K562 (cell line): ENCODE measurements at regions not wholly inside any gene's neighbourhood (a gene's known extent, or its start where the extent isn't known, plus 50 kb on each side); places are given as distances from the start of the nearest gene placed in this dataset.

Experiments
- CREB1 ChIP-seq, 2 experiments: sonication (generic) in 1 of 2; formaldehyde crosslinking in 1 of 2; IDR thresholded peaks; 2 replicates each; pipeline versions ENCODE4 v1.6.1 to v1.8.0; 2012 to 2022; ENCODE audit warnings: inconsistent platforms in 1 of 2, mild to moderate bottlenecking in 1 of 2, missing genetic modification reagents in 1 of 2, moderate library complexity in 1 of 2
- CREM ChIP-seq: IDR thresholded peaks from 2 replicates; pipeline ENCODE4 v1.6.1; 2014; ENCODE audit warnings: antibody characterized with exemption, low read depth
- DACH1 ChIP-seq: fragments of 450-650 bp; IDR thresholded peaks from 2 replicates; pipeline ENCODE4 v1.6.1; 2018; ENCODE audit not compliant: partially characterized antibody
- DNMT1 ChIP-seq: fragments of 450-650 bp; IDR thresholded peaks from 2 replicates; pipeline ENCODE4 v1.6.1; 2016; ENCODE audit warnings: antibody characterized with exemption, mild to moderate bottlenecking
- DPF2 ChIP-seq: fragments of 450-650 bp; IDR thresholded peaks from 2 replicates; pipeline ENCODE4 v1.6.1; 2016
- EP400 ChIP-seq: fragments of 450-650 bp; IDR thresholded peaks from 2 replicates; pipeline ENCODE4 v1.6.1; 2017; ENCODE audit warnings: antibody characterized with exemption, mild to moderate bottlenecking, moderate library complexity
- HDAC3 ChIP-seq: fragments of 450-650 bp; IDR thresholded peaks from 2 replicates; pipeline ENCODE4 v1.6.1; 2018; ENCODE audit warnings: borderline replicate concordance, mild to moderate bottlenecking, moderate library complexity; ENCODE audit not compliant: partially characterized antibody
- HDAC6 ChIP-seq: IDR thresholded peaks from 2 replicates; pipeline ENCODE4 v1.6.1; 2012; ENCODE audit warnings: low read depth, mild to moderate bottlenecking, control low read depth, inconsistent platforms, low read length, moderate library complexity
- HDGF ChIP-seq: fragments of 450-650 bp; IDR thresholded peaks from 2 replicates; pipeline ENCODE4 v1.6.1; 2016
- HMG20A ChIP-seq: fragments of 450-650 bp; formaldehyde crosslinking; conservative IDR thresholded peaks from 2 replicates; pipeline ENCODE4 v1.4.0; 2020; ENCODE audit warnings: mild to moderate bottlenecking, mixed read lengths
- LCOR ChIP-seq: sonication (generic); formaldehyde crosslinking; IDR thresholded peaks from 2 replicates; pipeline ENCODE4 v1.8.0; 2022; ENCODE audit warnings: mild to moderate bottlenecking, missing genetic modification reagents
- MTA1 ChIP-seq: fragments of 450-650 bp; IDR thresholded peaks from 2 replicates; pipeline ENCODE4 v1.6.1; 2017; ENCODE audit warnings: borderline replicate concordance
- NFE2 ChIP-seq: IDR thresholded peaks from 2 replicates; pipeline ENCODE4 v1.6.1; 2014; ENCODE audit warnings: antibody characterized with exemption, low read depth
- NFYB ChIP-seq: IDR thresholded peaks from 2 replicates; pipeline ENCODE4 v1.6.1; 2011; ENCODE audit warnings: mild to moderate bottlenecking, moderate library complexity; ENCODE audit not compliant: insufficient read length; ENCODE audit errors: extremely low read depth
- NR1H2 ChIP-seq: sonication (generic); formaldehyde crosslinking; IDR thresholded peaks from 2 replicates; pipeline ENCODE4 v1.4.0; 2020; ENCODE audit warnings: mild to moderate bottlenecking, missing genetic modification reagents
- RBM39 ChIP-seq: fragments of 200-400 bp; formaldehyde crosslinking; optimal IDR thresholded peaks from 2 replicates; pipeline ENCODE3; 2018; ENCODE audit warnings: low read depth, low read length
- RFX1 ChIP-seq: fragments of 450-650 bp; IDR thresholded peaks from 2 replicates; pipeline ENCODE4 v1.6.1; 2016; ENCODE audit warnings: mild to moderate bottlenecking, moderate library complexity
- SMAD1 ChIP-seq: fragments of 150-350 bp; IDR thresholded peaks from 2 replicates; pipeline ENCODE4 v1.6.1; 2014; ENCODE audit warnings: low read length, low read depth; ENCODE audit not compliant: partially characterized antibody
- SMARCE1 ChIP-seq: fragments of 450-650 bp; IDR thresholded peaks from 2 replicates; pipeline ENCODE4 v1.7.1; 2016; ENCODE audit warnings: mild to moderate bottlenecking
- TAL1 ChIP-seq: fragments of 450-650 bp; IDR thresholded peaks from 2 replicates; pipeline ENCODE4 v1.6.1; 2016; ENCODE audit warnings: mild to moderate bottlenecking
- TCFL5 ChIP-seq: fragments of 250-450 bp; sonication (Bioruptor Pico); conservative IDR thresholded peaks from 2 replicates; pipeline ENCODE4 v1.6.1; 2021; ENCODE audit warnings: mild to moderate bottlenecking, moderate library complexity, matching md5 sums
- YY1 ChIP-seq, 3 experiments: IDR thresholded peaks; 2 replicates each; pipeline ENCODE4 v1.6.1; 2011; ENCODE audit warnings: low read length in 2 of 3, mild to moderate bottlenecking in 2 of 3, moderate library complexity in 2 of 3, borderline replicate concordance in 1 of 3, control low read depth in 1 of 3, low read depth in 1 of 3; ENCODE audit not compliant: insufficient read depth in 3 of 3, insufficient replicate concordance in 2 of 3, control insufficient read depth in 1 of 3, insufficient read length in 1 of 3; ENCODE audit errors: extremely low read depth in 1 of 3
- ZNF143 ChIP-seq: sonication (generic); formaldehyde crosslinking; IDR thresholded peaks from 2 replicates; pipeline ENCODE4 v1.9.0; 2022; ENCODE audit warnings: mild to moderate bottlenecking, missing genetic modification reagents
- TF ChIP-seq, protein P1 (sequence below): fragments of 450-650 bp; IDR thresholded peaks from 2 replicates; pipeline ENCODE4 v1.6.1; 2016; ENCODE audit warnings: missing biosample characterization, missing genetic modification characterization
- TF ChIP-seq, protein P2 (sequence below): fragments of 450-650 bp; IDR thresholded peaks from 2 replicates; pipeline ENCODE4 v1.6.1; 2016; ENCODE audit warnings: low read depth, mild to moderate bottlenecking, moderate library complexity
- TF ChIP-seq, protein P3 (sequence below), 2 experiments: fragments of 450-650 bp; IDR thresholded peaks; 2 replicates each; pipeline ENCODE4 v1.6.1; 2016
- TF ChIP-seq, protein P4 (sequence below): fragments of 250-450 bp; sonication (Bioruptor Pico); IDR thresholded peaks from 2 replicates; pipeline ENCODE4 v1.5.1; 2021; ENCODE audit warnings: mild to moderate bottlenecking

- TF ChIP-seq, protein P1, sequence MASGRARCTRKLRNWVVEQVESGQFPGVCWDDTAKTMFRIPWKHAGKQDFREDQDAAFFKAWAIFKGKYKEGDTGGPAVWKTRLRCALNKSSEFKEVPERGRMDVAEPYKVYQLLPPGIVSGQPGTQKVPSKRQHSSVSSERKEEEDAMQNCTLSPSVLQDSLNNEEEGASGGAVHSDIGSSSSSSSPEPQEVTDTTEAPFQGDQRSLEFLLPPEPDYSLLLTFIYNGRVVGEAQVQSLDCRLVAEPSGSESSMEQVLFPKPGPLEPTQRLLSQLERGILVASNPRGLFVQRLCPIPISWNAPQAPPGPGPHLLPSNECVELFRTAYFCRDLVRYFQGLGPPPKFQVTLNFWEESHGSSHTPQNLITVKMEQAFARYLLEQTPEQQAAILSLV (tag), result no peak
- TF ChIP-seq CREM (no peak), DACH1 (no peak), RFX1 (no peak), TAL1 (no peak), HDAC3 (peak; percentile 42), NFYB (no peak), DPF2 (0 out of 2 replicates have a peak, but pooled peaks have one; percentile 7), ZNF143 (CRISPR knock-in tag) (no peak), NR1H2 (no peak), LCOR (CRISPR knock-in tag) (no peak), YY1 (IDR thresholded peaks at IDR 0.05; ENCODE audit: borderline replicate concordance in 1 of 3, control insufficient read depth in 1 of 3, extremely low read depth in 1 of 3, insufficient read depth in 3 of 3, insufficient read length in 1 of 3, insufficient replicate concordance in 2 of 3, low read depth in 1 of 3, low read length in 2 of 3) (no peak), EP400 (no peak; the same call in 1 of the 2 replicates), SMAD1 (peak; percentile 21), DNMT1 (no peak), RBM39 (no peak), TCFL5 (no peak), CREB1 (IDR thresholded peaks at IDR 0.05) (no peak), CREB1 (CRISPR knock-in tag; IDR thresholded peaks at IDR 0.05) (no peak), MTA1 (no peak), HMG20A (no peak), SMARCE1 (peak; percentile 62; the same call in 1 of the 2 replicates), HDGF (no peak; the same call in 1 of the 2 replicates), HDAC6 (no peak), NFE2 (no peak)
- TF ChIP-seq, protein P2, sequence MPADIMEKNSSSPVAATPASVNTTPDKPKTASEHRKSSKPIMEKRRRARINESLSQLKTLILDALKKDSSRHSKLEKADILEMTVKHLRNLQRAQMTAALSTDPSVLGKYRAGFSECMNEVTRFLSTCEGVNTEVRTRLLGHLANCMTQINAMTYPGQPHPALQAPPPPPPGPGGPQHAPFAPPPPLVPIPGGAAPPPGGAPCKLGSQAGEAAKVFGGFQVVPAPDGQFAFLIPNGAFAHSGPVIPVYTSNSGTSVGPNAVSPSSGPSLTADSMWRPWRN, result 0 out of 2 replicates have a peak, but pooled peaks have one; percentile 1
- TF ChIP-seq, protein P3, sequence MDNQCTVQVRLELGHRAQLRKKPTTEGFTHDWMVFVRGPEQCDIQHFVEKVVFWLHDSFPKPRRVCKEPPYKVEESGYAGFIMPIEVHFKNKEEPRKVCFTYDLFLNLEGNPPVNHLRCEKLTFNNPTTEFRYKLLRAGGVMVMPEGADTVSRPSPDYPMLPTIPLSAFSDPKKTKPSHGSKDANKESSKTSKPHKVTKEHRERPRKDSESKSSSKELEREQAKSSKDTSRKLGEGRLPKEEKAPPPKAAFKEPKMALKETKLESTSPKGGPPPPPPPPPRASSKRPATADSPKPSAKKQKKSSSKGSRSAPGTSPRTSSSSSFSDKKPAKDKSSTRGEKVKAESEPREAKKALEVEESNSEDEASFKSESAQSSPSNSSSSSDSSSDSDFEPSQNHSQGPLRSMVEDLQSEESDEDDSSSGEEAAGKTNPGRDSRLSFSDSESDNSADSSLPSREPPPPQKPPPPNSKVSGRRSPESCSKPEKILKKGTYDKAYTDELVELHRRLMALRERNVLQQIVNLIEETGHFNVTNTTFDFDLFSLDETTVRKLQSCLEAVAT (IDR thresholded peaks at IDR 0.05), result peak; percentile 58 to 89
- TF ChIP-seq, protein P4, sequence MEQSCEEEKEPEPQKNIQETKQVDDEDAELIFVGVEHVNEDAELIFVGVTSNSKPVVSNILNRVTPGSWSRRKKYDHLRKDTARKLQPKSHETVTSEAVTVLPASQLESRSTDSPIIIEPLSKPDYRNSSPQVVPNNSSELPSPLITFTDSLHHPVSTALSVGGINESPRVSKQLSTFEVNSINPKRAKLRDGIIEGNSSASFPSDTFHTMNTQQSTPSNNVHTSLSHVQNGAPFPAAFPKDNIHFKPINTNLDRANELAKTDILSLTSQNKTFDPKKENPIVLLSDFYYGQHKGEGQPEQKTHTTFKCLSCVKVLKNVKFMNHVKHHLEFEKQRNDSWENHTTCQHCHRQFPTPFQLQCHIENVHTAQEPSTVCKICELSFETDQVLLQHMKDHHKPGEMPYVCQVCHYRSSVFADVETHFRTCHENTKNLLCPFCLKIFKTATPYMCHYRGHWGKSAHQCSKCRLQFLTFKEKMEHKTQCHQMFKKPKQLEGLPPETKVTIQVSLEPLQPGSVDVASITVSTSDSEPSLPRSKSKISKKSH (CRISPR knock-in tag), result no peak
Measured at GRCh38 chr7:106775975-106776607, 89.0 kb upstream of the PIK3CG start (continued).
